ENCODE measurements at regions not wholly inside any gene's neighbourhood (a gene's known extent, or its start where the extent isn't known, plus 50 kb on each side); places are given as distances from the start of the nearest gene placed in this dataset.
A peak's percentile ranks its signal among the peaks of the same experiment; 100 is the strongest.
"Not testable (repeated sequence)": the region's sequence is repeated elsewhere in the genome, so short reads cannot be mapped to it uniquely, and the experiment has no call there.

DNA sequence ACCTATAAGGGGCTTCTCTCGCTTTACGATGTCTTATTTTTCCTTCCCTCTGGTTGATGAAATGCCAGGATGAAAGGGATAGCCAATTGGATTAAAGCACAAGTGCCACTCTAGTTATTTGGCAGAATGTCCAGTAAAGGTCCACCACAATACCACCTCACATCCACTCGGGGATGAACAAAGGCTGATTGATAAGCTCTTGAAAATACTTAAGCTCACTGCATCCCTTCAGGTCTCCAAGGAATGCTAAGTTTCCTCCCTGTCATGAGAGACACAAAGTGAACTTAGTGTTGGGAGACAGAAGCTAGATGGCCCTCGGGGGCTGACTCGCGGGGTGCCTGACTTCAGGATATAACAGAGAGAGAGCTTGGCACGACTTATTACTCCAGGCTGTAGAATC lies 185.9 kb upstream of the ZNF644 start:
- DNase-seq: not testable (repeated sequence)

DNA sequence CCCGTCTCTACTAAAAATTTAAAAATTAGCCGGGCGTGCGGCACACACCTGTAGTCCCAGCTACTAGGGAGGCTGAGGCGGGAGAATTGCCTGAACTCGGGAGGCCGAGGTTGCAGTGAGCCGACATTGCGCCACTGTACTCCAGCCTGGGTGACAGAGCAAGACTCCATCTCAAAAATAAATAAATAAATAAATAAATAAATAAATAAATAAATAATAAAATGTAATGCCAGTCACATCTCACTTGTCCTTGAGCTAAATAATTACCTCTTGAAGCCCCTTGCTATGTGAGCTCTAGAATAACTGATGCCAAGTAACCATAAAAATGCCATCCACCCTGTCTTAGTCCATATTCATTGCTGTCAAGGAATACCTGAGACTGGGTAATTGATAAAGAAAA lies 182.3 kb upstream of the ZNF644 start:
- not testable (repeated sequence) for DNase-seq

DNA sequence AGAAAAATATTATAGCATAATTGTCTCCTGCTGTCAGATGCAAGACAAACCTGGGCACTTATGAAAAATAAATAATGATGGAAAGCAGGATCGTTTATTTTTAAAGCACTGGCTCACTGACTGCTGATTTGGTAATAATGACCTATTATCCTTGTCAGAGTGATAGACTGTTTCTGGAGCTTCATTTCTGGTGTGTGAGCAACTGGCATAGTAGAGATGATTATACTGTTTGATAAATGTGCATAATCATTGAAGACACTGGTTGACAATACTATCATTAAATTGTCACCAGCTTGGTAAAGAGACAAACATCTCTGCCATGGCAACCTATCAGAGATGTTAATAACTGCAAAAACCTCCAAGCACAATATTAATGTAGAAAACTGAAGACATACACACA lies 179.9 kb upstream of the ZNF644 start:
- no peak for DNase-seq

DNA sequence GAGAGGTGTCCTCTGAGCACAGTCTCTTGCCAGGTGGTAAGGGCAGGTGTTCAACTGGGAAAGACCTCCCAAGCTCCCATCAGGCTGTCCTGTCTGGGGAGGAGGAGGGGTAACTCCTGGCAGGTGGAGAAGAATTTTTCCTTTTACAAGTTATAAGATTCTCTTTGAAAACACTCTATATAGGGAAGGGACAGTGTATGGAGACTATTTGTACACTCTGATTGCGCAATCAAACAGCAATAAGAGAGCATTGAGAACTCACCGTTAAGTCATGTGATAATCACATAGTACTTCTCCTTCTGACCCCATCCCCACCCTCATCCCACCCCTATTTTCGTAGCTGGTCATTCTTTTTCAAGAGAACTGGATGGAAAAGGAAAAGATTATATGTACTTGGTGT lies 179.3 kb upstream of the ZNF644 start:
- no peak for DNase-seq

DNA sequence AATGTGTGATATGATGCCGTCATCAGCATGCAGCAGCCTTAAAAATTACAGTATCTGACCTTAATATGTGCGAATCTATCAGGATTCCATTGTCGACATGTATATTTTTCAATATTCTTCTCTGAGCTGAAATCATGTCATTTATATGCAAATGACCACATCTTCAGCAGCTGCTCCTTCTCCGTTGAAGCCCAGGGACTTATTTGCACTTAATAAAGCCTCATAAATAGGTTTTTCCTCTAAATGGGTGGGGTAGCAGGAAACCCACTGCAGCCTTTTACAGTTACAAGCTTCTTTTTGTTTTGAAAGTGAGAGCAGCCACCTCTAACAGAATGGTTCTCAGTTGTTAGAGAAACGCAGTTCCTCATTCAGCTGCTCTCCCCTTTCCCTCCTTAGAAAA lies 178.8 kb upstream of the ZNF644 start:
- DNase-seq: no peak

DNA sequence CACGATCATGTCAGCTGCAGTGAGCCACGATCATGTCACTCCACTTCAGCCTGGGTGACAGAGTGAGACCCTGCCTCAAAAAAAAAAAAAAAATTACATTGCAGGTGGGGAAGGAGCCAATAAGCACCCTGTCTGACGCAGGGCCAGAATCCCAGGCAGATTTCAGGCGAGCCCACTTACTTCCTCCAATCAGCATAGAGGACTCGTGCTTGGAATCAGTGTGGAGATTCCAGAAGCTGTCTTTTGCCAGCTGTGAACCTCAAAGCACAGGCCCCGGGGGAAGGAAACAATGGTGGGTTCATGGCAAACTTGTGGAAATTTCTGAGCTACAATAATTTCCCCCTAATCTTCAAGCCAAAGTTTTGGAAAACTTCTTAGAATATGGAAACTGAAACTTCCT lies 178.2 kb upstream of the ZNF644 start:
- no peak for DNase-seq

DNA sequence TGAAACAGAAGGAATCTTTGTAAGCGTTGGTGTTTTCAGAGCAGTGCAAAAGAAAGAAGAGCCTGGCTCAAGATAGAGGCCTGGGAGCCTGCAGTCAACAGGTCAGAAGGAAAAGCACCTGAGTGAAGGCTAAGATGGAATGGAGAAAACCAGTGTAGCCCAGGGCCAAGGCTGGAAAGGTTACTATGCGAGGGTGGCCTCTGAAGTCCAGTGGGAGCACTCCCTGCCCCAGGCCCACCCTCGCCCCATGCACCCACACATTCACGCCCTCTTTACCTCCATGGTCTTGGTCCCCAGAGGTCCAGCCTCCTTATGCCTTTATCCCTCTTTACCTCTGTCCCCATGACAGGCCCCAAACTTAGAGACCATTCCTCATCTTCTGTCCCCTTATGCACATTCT lies 169.2 kb upstream of the ZNF644 start:
- no peak for DNase-seq

DNA sequence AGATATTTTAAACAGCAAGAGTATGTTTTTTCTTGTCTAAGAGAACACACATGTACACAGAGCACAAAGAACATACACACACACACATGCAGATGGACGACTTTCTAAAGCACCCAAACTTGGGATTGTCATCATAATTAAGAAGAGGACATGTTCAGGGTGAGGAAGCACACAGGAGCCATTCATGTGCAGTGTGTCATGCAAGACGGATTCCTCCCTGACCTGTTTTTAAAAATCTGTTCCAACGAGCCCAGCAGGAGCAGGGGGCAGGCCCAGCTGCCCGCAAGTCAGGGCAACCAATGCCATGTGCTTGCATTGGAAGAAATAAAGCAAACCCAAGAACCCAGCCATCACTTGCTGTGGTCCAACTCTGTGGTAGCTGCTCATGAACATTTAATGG lies 167.3 kb upstream of the ZNF644 start:
- no peak for DNase-seq

DNA sequence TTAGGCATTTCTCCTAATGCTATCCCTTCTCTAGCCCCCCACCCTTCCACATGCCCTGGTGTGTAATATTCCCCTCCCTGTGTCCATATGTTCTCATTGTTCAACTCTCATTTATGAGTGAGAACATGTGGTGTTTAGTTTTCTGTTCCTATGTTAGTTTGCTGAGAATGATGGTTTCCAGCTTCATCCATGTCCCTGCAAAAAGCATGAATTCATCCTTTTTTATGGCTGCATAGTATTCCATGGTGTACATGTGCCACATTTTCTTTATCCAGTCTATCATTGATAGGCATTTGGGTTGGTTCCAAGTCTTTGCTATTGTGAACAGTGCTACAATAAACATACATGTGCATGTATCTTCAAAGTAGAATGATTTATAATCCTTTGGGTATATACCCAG lies 161.0 kb upstream of the ZNF644 start:
- DNase-seq: not testable (repeated sequence)

DNA sequence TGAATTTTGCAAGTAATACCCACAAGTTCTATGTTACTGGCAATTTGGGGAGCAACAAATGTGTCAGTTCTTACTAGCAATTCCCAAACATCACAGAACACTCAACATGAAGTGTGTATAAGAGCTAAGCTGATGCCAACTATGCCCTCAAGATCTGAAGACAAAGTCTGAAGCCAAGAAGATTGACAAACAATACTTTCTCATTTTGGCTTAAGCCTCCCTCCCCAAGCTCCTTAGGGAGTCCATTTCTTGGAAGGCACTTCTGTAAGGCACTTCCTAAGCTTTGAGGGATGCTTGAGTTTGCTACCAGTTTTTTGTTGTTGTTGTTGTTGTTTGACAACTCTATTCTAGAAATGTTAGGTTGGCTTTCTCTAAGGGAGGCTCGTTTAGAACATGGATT lies 154.4 kb upstream of the ZNF644 start:
- no peak for DNase-seq

DNA sequence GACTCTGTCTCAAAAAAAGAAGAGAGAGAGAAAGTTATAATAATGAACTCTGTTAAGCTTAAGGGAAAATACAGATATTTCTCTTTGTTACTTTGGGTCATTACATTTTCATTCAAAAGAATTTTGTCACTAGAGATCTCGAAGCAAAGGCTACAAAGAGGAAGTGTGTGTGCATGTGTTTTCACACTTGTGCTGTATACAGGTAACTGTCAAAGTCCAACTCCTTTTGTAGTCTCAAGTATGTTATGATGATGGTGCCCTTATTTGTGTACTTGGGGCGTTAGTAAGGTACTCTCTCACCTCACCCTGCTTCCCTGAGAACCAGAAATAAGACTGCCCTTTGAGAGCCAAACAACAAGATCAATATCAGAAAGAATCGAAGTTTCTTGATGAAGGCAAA lies 152.9 kb upstream of the ZNF644 start:
- no peak for DNase-seq

DNA sequence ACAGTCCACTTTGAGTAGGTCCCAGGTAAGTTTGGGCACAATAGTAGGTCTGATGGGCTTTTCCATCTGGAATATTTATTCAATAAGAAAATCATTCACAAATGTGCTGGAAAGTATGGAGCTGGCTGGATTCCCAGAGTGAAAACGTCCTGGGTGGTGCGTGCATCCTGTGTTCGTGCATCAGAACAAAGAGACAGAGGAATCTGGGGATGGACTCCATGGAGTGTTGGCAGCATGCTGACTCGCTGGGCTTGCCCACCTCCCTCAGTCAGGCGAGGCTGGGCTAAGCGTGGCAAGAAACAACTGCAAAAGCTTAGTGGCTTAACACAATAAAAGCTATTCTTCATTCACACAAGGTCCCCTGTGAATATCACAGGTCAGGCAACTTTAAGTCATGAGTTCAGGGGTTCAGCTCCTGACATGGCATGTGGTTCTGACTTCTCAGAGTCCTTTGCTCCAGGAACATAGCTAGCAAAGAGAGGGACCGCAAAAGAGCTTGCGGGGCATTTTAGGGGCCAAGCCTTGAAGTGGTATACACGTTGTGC lies 151.6 kb upstream of the ZNF644 start:
- DNase-seq: no peak

DNA sequence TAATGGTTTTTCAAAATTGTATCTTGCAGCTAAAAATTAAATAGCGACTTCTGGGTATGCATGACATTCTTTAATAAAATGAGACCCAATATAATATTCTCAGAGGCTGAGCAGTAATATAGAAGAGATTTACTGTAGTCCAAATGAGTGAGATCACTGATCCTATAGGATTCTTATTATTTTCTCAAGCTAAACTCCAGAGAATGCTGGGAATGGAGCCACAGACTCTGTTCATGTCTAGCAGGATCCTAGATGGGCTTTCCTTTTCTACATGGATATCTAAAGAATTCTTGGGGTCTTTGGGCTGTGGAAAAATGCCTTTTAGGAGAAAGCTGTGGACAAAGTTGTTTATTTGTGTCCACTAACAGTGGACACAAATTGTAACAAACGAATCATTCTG lies 150.7 kb upstream of the ZNF644 start:
- no peak for DNase-seq

DNA sequence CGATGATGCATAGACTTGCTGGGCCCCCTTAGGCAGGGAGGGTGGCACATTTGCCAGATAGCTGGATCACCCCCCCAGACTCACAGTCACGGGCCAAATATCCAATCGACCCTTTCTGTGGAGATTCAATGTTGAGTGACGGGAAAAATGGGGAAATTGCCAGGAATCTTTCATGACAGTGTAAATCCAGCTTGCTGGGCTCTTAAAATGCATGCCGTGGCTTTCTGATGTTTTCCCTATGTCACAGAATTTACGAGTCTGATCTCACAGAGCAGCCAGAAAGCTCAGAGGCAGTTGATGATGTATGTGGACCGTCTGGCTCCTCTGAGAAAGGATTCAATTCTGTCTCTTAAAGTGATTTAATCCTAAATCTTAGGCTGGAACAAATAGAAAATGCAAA lies 150.1 kb upstream of the ZNF644 start:
- no peak for DNase-seq

DNA sequence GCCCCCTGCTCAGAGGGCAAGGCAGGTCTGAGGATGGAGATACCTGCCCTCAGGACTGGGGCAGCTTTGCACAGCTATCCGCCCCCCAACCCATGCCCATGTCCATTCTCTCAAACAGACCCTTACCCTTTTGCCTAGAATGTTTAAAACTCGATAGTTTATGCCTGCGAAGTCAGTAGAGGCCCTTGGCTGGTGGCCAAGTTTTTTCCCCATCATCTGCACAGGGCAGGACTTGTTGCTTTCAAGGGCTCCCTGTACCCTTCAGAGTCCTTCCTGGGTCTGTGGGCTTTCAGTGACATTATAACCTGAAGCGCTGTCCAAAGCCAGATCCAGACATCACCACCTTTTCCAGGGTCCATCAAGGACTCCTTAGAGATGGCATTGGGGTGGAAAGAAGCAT lies 148.7 kb upstream of the ZNF644 start:
- DNase-seq: no peak

DNA sequence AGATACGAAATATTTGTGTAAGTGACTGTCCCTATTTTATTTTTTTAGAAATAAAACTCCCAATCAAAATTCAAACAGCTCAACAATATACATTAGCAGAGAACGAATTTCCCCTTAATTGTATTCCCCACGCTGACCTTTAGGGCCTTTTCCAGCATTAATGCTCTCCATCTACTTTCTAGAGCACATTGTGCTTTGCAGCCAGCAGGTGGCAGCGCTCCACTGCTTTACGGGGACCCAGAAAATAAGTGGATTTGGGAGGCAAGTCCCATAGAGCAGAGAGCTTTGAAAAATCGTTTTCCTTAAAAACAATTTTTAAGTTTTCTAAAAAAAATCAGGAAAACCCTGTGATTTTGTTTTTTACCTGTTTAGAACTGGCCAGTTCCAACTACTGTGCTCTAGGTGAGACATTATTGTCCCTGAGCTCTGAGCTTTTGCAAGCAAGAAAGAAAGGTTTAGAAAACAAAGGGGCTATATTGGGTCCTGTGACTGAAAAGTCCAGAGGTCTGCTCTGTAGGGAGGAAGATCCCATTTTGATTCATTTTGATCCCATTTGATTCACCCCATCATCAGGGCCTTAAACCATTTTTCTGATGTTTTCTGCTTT lies 144.4 kb upstream of the ZNF644 start:
- DNase-seq: peak; percentile 33

DNA sequence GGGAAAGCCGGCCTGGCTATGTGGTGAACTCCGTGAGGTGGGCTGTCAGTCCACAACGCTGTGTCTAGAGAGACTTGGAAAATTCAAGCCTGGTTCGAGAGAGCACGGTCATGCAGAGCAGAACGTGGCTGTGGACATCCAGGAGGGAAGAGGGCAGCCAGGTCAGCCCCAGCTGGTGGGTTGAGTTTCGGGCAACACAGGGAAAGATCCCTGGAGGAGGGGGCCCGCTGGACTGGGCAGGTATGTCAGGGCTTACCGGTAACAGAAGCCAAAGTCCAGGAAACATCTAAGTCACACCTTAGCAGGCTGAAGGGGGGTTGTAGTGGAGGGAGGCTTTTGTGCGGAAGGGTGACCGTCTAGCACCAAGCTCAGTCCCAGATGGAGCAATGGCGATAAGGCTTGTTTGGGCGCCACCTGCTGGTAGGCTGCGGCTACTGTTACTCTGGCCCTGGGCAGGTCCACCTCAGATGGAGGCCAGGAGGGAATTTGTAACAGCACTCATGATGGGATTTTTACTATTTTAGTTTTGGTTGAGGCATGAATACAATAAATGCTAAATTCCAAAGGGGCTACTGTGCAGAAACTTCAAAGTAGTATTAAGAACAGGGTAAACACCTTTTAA lies 143.3 kb upstream of the ZNF644 start:
- DNase-seq: peak; percentile 30

DNA sequence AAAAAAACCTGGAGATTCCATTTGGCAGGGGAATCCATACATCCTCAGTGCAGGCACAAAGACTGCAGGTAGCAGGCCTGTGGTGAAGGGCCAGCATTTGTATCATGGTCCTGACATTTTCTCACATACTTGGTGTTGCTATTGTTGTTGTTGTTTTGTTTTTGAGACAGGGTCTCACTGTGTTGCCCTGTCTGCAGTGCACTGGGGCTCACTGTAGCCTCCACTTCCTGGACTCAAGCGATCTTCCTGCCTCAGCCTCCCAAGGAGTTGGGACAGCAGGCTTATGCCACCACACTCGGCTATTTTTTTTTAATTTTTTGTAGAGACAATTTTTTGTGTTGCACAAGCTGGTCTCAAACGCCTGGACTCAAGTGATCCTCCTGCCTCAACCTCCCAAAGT lies 140.8 kb upstream of the ZNF644 start:
- no peak for DNase-seq

DNA sequence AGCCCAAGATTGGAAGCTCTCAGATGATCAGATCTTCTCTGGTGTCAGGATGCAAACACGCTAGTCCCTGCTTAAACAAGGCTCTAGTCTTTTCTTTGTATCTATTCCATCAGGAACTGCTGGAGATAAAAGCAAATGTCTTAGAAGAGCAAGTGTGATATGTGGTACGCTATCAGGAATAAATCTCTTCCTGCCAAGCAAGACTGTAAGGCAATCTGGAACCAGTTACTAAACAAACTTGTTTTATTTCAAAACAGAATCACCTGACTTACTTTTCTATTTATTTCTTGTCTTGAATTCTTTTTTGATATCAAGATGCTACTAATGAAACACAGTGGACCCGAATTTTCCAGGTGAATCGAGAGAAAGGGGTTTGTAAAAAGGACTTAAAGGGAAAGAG lies 139.9 kb upstream of the ZNF644 start:
- DNase-seq: no peak

DNA sequence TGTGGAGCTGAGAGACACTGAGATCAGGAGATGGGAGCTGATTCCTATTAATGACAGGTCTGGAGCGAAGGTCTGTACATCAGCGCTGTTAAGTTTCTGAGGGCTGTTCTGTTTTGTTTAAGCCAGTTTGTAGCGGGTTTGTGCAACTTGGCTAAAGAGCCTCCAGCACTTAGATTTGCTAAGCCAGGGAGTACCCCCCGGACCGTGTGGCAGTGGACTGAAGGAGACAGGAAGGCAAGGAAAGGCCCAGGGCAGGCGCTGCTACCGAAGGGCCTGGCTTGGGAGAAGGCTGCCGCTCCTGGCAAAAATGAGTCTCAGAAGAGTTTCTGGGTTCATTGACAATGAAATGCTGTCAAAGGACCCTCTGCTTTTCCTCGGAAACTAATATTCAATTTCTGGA lies 139.3 kb upstream of the ZNF644 start:
- no peak for DNase-seq

DNA sequence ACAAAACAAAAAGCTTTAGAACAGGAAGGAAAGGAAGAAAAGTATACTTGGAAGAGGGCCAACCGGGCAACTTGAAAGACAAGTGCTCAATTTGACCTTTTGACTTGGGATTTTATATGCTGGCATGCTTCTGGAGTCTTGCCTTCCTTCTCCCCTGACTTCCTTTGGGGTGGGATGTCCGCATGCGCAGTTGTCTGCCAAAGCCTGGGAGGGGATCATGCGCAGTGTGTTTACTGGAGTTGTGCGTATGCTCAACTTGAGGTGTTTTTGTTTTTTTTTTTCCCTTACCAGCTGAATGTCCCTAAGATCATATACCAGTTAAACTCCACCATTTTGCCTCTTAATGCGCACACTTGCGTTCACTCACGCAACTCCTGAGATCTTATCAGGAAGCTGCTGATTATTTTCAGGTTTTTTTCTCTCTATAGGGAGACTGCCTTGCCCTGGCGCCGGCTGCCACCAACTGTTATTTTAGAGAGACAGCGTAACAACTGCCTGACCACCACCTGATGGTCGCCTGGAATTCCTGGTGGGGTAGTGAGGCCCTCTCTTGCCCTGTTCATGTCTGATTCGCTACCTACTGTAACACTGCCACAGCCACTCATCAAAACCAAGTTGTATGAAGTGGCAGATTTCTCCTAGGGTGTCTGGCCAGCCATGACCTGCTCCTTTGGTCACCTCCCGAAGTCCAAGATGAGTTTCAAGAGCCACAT lies 138.7 kb upstream of the ZNF644 start:
- DNase-seq: no peak

DNA sequence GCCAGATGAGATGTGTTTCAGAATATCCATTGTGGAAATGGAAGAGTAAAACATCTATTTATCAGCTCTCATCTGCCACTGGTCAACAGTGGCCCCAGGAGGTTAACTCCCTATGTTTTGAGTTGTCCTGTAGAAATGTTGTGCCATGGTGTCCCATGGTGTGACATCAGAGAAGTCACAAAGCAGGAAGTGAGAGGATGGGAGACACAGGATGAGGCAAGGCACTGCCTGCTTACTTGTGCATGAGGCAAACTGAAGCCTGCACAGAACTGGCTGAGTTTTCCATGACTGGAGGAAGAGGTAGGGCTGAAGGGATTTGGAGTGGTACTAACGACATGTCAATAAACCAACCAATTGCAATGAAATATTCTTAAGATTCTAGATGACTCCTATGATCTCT lies 131.5 kb upstream of the ZNF644 start:
- DNase-seq: no peak

DNA sequence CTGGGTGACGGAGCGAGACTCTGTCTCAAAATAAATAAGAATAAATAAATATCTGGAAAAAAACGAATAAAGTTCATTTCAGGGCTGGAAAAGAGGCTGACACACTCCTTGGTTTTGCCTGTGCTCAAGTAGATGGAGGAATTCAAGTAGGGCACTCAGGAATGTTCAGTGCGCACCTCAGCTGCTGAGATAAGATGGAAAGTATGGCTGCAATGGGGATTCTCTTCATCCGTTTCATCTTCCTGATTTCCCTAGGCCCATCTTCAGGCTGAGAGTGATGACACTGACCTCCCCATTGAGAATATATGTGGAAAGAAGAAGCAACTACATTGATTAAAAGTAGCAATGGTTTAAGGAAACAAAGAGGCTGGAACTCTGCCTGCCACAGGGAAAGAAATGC lies 130.5 kb upstream of the ZNF644 start:
- no peak for DNase-seq

DNA sequence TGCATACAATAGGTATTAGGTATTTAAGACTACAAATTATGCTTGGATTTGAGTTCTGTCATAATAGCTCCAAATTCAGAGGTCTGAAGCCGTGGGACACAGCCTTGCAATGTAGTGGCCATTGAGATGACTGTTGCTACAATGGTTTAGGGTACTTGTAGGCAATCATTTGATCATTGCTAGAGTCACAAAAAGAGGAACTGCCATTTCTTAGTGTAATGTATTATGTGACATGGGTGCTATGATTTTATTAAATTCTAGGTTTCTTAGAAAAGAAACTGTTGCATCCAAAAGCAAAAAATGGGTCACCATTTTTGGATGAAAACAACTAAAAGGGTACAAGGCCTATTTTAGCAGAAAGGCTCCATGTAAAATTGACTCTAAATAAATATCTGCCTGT lies 129.9 kb upstream of the ZNF644 start:
- no peak for DNase-seq

Data from NCI-H226 (cell line).